NCI-H2227 treated with DMSO at 0.1 percent for 48 hours (cell line): ENCODE measurements at regions not wholly inside any gene's neighbourhood (a gene's known extent, or its start where the extent isn't known, plus 50 kb on each side); places are given as distances from the start of the nearest gene placed in this dataset.

ENCODE experiments used
- DNase-seq: peaks from one replicate; lab custom pipeline; 2025; lab: John Stamatoyannopoulos, UW

- DNase-seq: no peak
Observed at GRCh38 chr12:118608770-118609344, 232.5 kb downstream of the SUDS3 start.

GRCh38 chr12:118611295-118611694, 234.9 kb downstream of the SUDS3 start:
- DNase-seq: no peak

- no peak for DNase-seq
Observed at GRCh38 chr12:118611770-118612169, 235.4 kb downstream of the SUDS3 start.

GRCh38 chr12:118617611-118618450, 241.5 kb downstream of the SUDS3 start:
- no peak for DNase-seq

GRCh38 chr12:118618695-118619094, 242.3 kb downstream of the SUDS3 start:
- no peak for DNase-seq

- DNase-seq: no peak
Observed at GRCh38 chr12:118625050-118625675, 248.8 kb downstream of the SUDS3 start.

GRCh38 chr12:118633071-118633470, 256.7 kb downstream of the SUDS3 start:
- DNase-seq: no peak

- no peak for DNase-seq
Observed at GRCh38 chr12:118635276-118635675, 258.9 kb downstream of the SUDS3 start.

- no peak for DNase-seq
Observed at GRCh38 chr12:118637767-118638370, 261.5 kb downstream of the SUDS3 start.

GRCh38 chr12:118641249-118641648, 264.9 kb downstream of the SUDS3 start:
- DNase-seq: no peak

- DNase-seq: no peak
Observed at GRCh38 chr12:118645219-118645618, 268.9 kb downstream of the SUDS3 start.

GRCh38 chr12:118649765-118650585, 273.6 kb downstream of the SUDS3 start:
- no peak for DNase-seq

- no peak for DNase-seq
Observed at GRCh38 chr12:118650586-118650960, 274.2 kb downstream of the SUDS3 start.

GRCh38 chr12:118651487-118651886, 275.1 kb downstream of the SUDS3 start:
- no peak for DNase-seq

GRCh38 chr12:118655588-118655987, 279.2 kb downstream of the SUDS3 start:
- no peak for DNase-seq

GRCh38 chr12:118680356-118680963, 300.9 kb upstream of the SRRM4 start:
- DNase-seq: peak; percentile 70

GRCh38 chr12:118682656-118683055, 298.7 kb upstream of the SRRM4 start:
- DNase-seq: no peak

GRCh38 chr12:118685983-118686607, 295.2 kb upstream of the SRRM4 start:
- peak; percentile 72 for DNase-seq

- no peak for DNase-seq
Observed at GRCh38 chr12:118689793-118690192, 291.5 kb upstream of the SRRM4 start.

- DNase-seq: no peak
Observed at GRCh38 chr12:118690506-118690905, 290.8 kb upstream of the SRRM4 start.
